Stomach smooth muscle (tissue), 2 donors: ENCODE measurements at regions not wholly inside any gene's neighbourhood (a gene's known extent, or its start where the extent isn't known, plus 50 kb on each side); places are given as distances from the start of the nearest gene placed in this dataset.

Source experiments
- H3K27ac ChIP-seq: one replicate; pipeline ENCODE4 v1.7.0; 2013; ENCODE audit warnings: mild to moderate bottlenecking, low read length, inconsistent platforms
- H3K27me3 ChIP-seq, 2 donors: one replicate each; pipeline ENCODE4 v1.7.0; 2013; ENCODE audit warnings: low read length in 2 of 2; ENCODE audit not compliant: insufficient read depth in 2 of 2, control insufficient read depth in 1 of 2
- H3K36me3 ChIP-seq, 2 donors: one replicate each; pipeline ENCODE4 v1.7.0; 2013; ENCODE audit warnings: low read length in 2 of 2; ENCODE audit not compliant: control insufficient read depth in 2 of 2, insufficient read depth in 2 of 2
- H3K4me1 ChIP-seq: one replicate; pipeline ENCODE4 v1.7.0; 2013; ENCODE audit warnings: low read length; ENCODE audit not compliant: control insufficient read depth, insufficient read depth
- H3K4me3 ChIP-seq, 2 donors: one replicate each; pipeline ENCODE4 v1.7.0; 2013; ENCODE audit warnings: low read length in 2 of 2
- H3K9ac ChIP-seq, 2 donors: one replicate each; pipeline ENCODE4 v1.7.0; 2013; ENCODE audit warnings: low read length in 2 of 2, mild to moderate bottlenecking in 1 of 2
- H3K9me3 ChIP-seq, 2 donors: one replicate each; pipeline ENCODE4 v1.7.0; 2013; ENCODE audit warnings: low read length in 2 of 2; ENCODE audit not compliant: control insufficient read depth in 2 of 2
- donor health status: healthy.
- donor health status: Pancreatic carcinoma.

GRCh38 chr11:80900265-80900664, 1459.4 kb upstream of the TENM4 start:
- H3K27ac ChIP-seq = no peak overlapping the region
- H3K4me3 ChIP-seq = no peak overlapping the region
- H3K9ac ChIP-seq = no peak overlapping the region
- no peaks in the 10 kb centered on the region for H3K36me3 ChIP-seq
- no peaks in the 10 kb centered on the region for H3K27me3 ChIP-seq
- H3K4me1 ChIP-seq = no peaks in the 10 kb centered on the region
- H3K9me3 ChIP-seq = no peaks in the 10 kb centered on the region

GRCh38 chr11:80899381-80899780, 1458.6 kb upstream of the TENM4 start:
- no peaks in the 10 kb centered on the region for H3K4me1 ChIP-seq
- H3K27me3 ChIP-seq = no peaks in the 10 kb centered on the region
- no peaks in the 10 kb centered on the region for H3K9me3 ChIP-seq
- no peaks in the 10 kb centered on the region for H3K36me3 ChIP-seq
- no peak overlapping the region for H3K4me3 ChIP-seq
- H3K27ac ChIP-seq = no peak overlapping the region
- no peak overlapping the region for H3K9ac ChIP-seq

GRCh38 chr11:80898910-80899309, 1458.1 kb upstream of the TENM4 start:
- H3K9me3 ChIP-seq = no peaks in the 10 kb centered on the region
- H3K27ac ChIP-seq = no peak overlapping the region
- H3K36me3 ChIP-seq = no peaks in the 10 kb centered on the region
- H3K27me3 ChIP-seq = no peaks in the 10 kb centered on the region
- no peaks in the 10 kb centered on the region for H3K4me1 ChIP-seq
- no peak overlapping the region for H3K9ac ChIP-seq
- H3K4me3 ChIP-seq = no peak overlapping the region

GRCh38 chr11:80886684-80887083, 1445.9 kb upstream of the TENM4 start:
- no peak overlapping the region for H3K4me3 ChIP-seq
- no peaks in the 10 kb centered on the region for H3K4me1 ChIP-seq
- H3K27ac ChIP-seq = no peak overlapping the region
- no peaks in the 10 kb centered on the region for H3K9me3 ChIP-seq
- H3K27me3 ChIP-seq = no peaks in the 10 kb centered on the region
- H3K9ac ChIP-seq = no peak overlapping the region
- no peaks in the 10 kb centered on the region for H3K36me3 ChIP-seq

GRCh38 chr11:80873310-80873999, 1432.6 kb upstream of the TENM4 start:
- no peaks in the 10 kb centered on the region for H3K9me3 ChIP-seq
- H3K9ac ChIP-seq = no peak overlapping the region
- no peaks in the 10 kb centered on the region for H3K36me3 ChIP-seq
- H3K27me3 ChIP-seq = no peaks in the 10 kb centered on the region
- H3K4me1 ChIP-seq = no peaks in the 10 kb centered on the region
- H3K27ac ChIP-seq = no peak overlapping the region
- H3K4me3 ChIP-seq = no peak overlapping the region

- Histone ChIP-seq H3K9me3 (no peaks in the 10 kb centered on the region), H3K9ac (no peak overlapping the region), H3K27me3 (no peaks in the 10 kb centered on the region), H3K4me1 (no peaks in the 10 kb centered on the region), H3K27ac (no peak overlapping the region), H3K4me3 (no peak overlapping the region), H3K36me3 (no peaks in the 10 kb centered on the region)
Measured at GRCh38 chr11:80872116-80872728, 1431.4 kb upstream of the TENM4 start.

GRCh38 chr11:80868831-80869230, 1428.0 kb upstream of the TENM4 start:
- H3K27ac ChIP-seq = no peak overlapping the region

GRCh38 chr11:80862011-80862410, 1421.2 kb upstream of the TENM4 start:
- Histone ChIP-seq H3K36me3 (no peaks in the 10 kb centered on the region), H3K9me3 (no peaks in the 10 kb centered on the region), H3K4me3 (no peak overlapping the region), H3K27me3 (no peaks in the 10 kb centered on the region), H3K9ac (no peak overlapping the region), H3K27ac (no peak overlapping the region), H3K4me1 (no peaks in the 10 kb centered on the region)

More at GRCh38 chr11:80868831-80869230, 1428.0 kb upstream of the TENM4 start:
- no peak overlapping the region for H3K4me3 ChIP-seq
- no peak overlapping the region for H3K9ac ChIP-seq
- no peaks in the 10 kb centered on the region for H3K4me1 ChIP-seq
- no peaks in the 10 kb centered on the region for H3K36me3 ChIP-seq
- no peaks in the 10 kb centered on the region for H3K27me3 ChIP-seq
- no peaks in the 10 kb centered on the region for H3K9me3 ChIP-seq

- Histone ChIP-seq H3K27me3 (no peaks in the 10 kb centered on the region), H3K9me3 (no peaks in the 10 kb centered on the region), H3K4me1 (no peaks in the 10 kb centered on the region), H3K9ac (no peak overlapping the region), H3K36me3 (no peaks in the 10 kb centered on the region), H3K4me3 (no peak overlapping the region), H3K27ac (no peak overlapping the region)
Measured at GRCh38 chr11:80861193-80861592, 1420.4 kb upstream of the TENM4 start.

GRCh38 chr11:80860632-80861031, 1419.8 kb upstream of the TENM4 start:
- Histone ChIP-seq H3K36me3 (no peaks in the 10 kb centered on the region), H3K9ac (no peak overlapping the region), H3K4me3 (no peak overlapping the region), H3K27ac (no peak overlapping the region), H3K9me3 (no peaks in the 10 kb centered on the region), H3K4me1 (no peaks in the 10 kb centered on the region), H3K27me3 (no peaks in the 10 kb centered on the region)

- H3K36me3 ChIP-seq = no peaks in the 10 kb centered on the region
- no peak overlapping the region for H3K27ac ChIP-seq
- H3K9ac ChIP-seq = no peak overlapping the region
- H3K4me3 ChIP-seq = no peak overlapping the region
- no peaks in the 10 kb centered on the region for H3K4me1 ChIP-seq
- H3K9me3 ChIP-seq = no peaks in the 10 kb centered on the region
- no peaks in the 10 kb centered on the region for H3K27me3 ChIP-seq
Measured at GRCh38 chr11:80856066-80856465, 1415.2 kb upstream of the TENM4 start.
